H7 (cell line): ENCODE measurements at regions not wholly inside any gene's neighbourhood (a gene's known extent, or its start where the extent isn't known, plus 50 kb on each side); places are given as distances from the start of the nearest gene placed in this dataset.

Experiments used
- DNase-seq: peaks from one replicate; pipeline ENCODE4 v3.0.0; 2012
- H3K27me3 ChIP-seq: 2 replicates; pipeline ENCODE4 v1.6.0; 2011; ENCODE audit warnings: mild to moderate bottlenecking, low read length; ENCODE audit not compliant: control insufficient read depth, insufficient read depth
- H3K36me3 ChIP-seq: replicated peaks from 2 replicates; pipeline ENCODE4 v1.5.1; 2011; ENCODE audit warnings: low read length; ENCODE audit not compliant: control insufficient read depth, insufficient read depth
- H3K4me3 ChIP-seq: 2 replicates; pipeline ENCODE4 v1.5.1; 2011; ENCODE audit warnings: low read depth, mild to moderate bottlenecking, control low read depth, low read length, moderate library complexity; ENCODE audit not compliant: insufficient read depth

DNA sequence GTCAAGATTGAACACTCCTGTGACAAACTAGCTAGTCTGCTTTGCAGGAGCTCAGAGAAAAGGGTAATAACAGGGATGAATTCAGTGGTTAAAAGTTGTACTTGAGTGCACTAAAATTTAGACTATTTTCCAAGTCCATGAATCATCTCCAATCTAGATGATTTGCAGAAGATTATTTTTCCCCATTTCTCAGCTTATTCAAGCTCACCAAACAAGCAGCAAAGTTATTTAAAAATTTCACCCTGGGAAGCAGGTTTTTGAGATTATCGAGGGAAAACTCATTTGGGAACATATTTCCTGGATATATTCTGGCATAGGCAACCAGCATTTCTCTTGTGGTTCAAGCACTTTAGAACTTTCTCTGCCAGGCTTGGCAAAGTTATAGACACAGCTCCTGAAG is 311.4 kb downstream of the TLE1 start:
- no peaks in the 10 kb centered on the region for H3K36me3 ChIP-seq
- no peak overlapping the region for H3K4me3 ChIP-seq
- no peak for DNase-seq

GRCh38 chr9:81377320-81377719 is 312.0 kb downstream of the TLE1 start:
- no peaks in the 10 kb centered on the region for H3K27me3 ChIP-seq
- H3K4me3 ChIP-seq: no peak overlapping the region

More for the DNA sequence above, 311.4 kb downstream of the TLE1 start:
- H3K27me3 ChIP-seq: no peaks in the 10 kb centered on the region

GRCh38 chr9:81375187-81376100 is 313.9 kb downstream of the TLE1 start:
- Histone ChIP-seq H3K27me3 (no peaks in the 10 kb centered on the region), H3K36me3 (no peaks in the 10 kb centered on the region), H3K4me3 (no peak overlapping the region)
- DNase-seq: no peak

More at GRCh38 chr9:81377320-81377719, 312.0 kb downstream of the TLE1 start:
- no peaks in the 10 kb centered on the region for H3K36me3 ChIP-seq
- DNase-seq: no peak

DNA sequence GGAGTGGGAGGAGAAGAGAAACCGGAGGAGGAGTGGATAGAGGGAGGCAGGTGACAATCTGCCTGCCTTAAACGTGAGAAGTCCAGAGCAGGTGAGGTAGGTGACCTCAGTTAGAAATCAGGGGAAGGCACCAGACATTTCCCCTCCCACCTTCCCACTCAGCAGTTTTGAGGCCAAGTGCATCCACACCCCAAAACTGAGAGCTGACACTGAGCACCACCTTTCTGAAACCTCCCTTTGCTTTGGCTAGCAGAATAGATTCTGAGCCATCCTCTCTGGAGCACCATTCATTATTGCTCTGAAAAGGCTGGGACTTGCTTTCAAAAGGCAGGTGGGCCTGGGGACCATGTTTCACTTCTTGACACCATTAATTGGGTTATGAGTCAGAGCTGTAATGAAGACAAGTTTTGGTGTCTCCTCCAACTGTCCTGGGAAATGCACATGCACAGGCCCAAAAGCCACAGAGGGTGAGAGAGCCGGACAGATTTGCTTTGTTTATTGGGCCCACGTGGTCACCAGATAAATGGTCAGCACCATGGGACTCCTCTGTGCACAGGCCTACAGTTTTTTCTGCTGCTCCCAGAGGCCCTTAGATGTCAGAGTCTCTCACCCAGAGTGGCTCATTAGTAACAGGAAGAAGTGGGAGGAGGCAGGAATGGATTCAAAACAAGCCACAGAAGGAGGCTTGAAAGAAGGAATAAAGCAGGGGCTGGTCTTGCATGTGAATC is 314.7 kb downstream of the TLE1 start:
- no peak for DNase-seq
- H3K27me3 ChIP-seq: no peaks in the 10 kb centered on the region
- no peaks in the 10 kb centered on the region for H3K36me3 ChIP-seq
- no peak overlapping the region for H3K4me3 ChIP-seq

DNA sequence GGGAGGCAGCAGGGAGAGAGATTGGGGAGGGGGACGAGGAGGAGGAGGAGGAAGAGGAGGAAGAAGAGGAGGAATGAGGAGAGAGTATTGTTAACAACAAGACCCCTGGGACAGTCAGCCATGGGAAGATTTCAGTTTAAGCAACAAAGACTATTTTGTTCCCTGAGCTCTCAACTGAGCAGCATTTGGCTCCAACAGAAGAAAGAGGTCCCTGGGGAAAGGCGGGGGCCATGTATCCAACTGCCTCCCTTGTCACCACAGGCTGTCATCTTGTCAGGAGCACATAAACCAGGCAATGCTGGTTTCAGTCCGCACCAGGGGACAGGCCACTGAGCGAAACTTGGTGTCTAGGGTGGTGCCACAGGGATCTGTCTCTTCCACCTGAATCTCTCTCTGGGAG is 316.1 kb downstream of the TLE1 start:
- H3K27me3 ChIP-seq: no peaks in the 10 kb centered on the region
- H3K36me3 ChIP-seq: no peaks in the 10 kb centered on the region
- no peak for DNase-seq
- H3K4me3 ChIP-seq: no peak overlapping the region

DNA sequence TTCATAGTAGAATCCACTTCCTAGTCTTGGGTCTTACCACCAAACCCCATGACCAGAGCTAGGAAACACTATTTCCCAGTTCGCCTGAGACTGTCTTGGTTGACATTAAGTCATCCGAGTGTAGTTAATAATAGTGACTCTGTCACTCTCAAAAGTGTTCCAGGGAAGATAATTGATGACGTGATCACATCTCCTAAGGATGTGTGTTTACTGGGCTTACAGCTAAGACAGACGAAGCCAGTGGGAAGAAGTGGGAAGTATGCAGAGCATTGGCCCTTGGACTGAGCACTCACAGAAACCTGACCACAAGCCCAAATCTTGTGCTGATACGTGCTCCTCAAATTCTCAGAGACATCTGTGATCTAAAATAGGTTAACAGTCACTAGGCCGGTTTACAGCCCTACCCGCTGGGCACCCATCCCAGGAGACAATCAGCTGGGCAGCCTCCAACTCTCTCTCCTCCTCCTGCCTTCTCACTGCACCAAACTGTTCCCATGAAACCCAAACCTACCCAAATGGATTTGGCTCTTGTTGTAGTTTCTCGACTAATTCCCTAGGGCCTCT is 316.6 kb downstream of the TLE1 start:
- DNase-seq: no peak
- H3K36me3 ChIP-seq: no peaks in the 10 kb centered on the region
- H3K4me3 ChIP-seq: no peak overlapping the region
- no peaks in the 10 kb centered on the region for H3K27me3 ChIP-seq

DNA sequence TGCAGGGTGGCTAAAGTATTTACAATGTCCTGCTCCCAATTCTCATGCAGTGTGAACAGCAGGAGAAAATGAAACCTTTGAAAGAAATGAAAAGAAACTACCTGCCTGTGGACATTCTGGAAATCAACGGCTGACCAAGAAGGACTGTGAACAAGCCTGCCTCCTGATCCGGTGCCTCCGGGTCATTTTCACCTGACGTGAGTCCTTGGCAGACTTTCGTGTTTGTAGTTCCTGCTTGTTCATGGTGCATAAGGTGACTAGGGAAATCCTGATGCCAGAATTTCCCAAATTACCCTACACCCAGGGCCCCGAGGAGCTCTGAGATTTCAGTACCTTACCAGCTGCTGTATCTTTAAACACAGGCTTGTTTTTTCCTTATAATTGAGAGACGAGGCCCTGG is 317.5 kb downstream of the TLE1 start:
- no peaks in the 10 kb centered on the region for H3K36me3 ChIP-seq
- no peak for DNase-seq
- H3K4me3 ChIP-seq: no peak overlapping the region
- H3K27me3 ChIP-seq: no peaks in the 10 kb centered on the region

- no peaks in the 10 kb centered on the region for H3K36me3 ChIP-seq
- no peaks in the 10 kb centered on the region for H3K27me3 ChIP-seq
- no peak overlapping the region for H3K4me3 ChIP-seq
- DNase-seq: no peak
These were observed 318.7 kb downstream of the TLE1 start for GRCh38 chr9:81370650-81371049.

GRCh38 chr9:81370096-81370495 is 319.3 kb downstream of the TLE1 start:
- Histone ChIP-seq H3K4me3 (no peak overlapping the region), H3K27me3 (no peaks in the 10 kb centered on the region), H3K36me3 (no peaks in the 10 kb centered on the region)
- no peak for DNase-seq

DNA sequence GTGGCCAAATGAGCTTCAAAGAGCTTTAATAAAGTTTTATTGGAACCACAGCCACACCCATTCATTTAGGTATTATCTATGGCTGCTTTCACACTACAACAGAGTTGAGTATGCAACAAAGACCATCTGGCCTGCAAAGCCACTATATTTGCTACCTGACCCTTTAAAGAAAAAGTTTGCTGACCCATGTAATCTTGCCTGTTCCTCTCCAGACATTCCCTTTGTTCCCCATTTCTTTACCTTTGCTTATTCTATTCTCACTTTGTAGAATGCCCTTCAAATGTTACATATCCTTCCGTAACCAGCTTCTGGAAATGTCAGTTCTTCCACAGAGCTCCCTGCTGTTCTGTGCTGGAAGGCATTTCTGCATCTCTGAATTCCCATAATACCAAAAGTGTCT is 320.2 kb downstream of the TLE1 start:
- Histone ChIP-seq H3K36me3 (no peaks in the 10 kb centered on the region), H3K4me3 (no peak overlapping the region), H3K27me3 (no peaks in the 10 kb centered on the region)
- no peak for DNase-seq

DNA sequence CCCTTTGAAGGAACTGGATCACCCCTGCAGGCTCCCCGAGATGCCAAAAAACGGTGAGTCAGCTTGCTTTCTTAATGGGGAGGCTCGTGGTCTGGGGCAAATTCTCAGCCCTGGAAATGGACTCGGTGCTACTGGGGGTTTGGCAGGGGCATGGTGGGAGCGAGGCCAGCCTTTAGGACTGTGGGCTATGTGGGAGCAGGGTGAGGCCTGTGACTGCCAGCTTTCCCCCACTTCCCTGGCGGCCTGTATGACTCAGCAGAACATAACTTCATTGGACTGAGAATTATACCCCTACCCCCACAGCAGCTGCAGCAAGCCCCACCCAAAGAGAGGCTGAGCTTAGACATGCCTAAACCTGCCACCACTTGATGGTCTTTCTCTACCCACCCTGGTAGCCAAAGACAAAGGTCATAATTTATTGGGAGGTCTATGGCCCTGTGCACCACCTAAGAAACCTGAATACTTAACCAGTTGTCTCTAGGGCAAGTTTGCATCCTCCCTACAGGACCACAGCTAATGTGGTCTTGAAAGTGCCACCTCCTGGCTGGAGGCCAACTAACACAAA is 325.3 kb downstream of the TLE1 start:
- no peak overlapping the region for H3K4me3 ChIP-seq
- H3K36me3 ChIP-seq: no peaks in the 10 kb centered on the region
- DNase-seq: no peak
- no peaks in the 10 kb centered on the region for H3K27me3 ChIP-seq

DNA sequence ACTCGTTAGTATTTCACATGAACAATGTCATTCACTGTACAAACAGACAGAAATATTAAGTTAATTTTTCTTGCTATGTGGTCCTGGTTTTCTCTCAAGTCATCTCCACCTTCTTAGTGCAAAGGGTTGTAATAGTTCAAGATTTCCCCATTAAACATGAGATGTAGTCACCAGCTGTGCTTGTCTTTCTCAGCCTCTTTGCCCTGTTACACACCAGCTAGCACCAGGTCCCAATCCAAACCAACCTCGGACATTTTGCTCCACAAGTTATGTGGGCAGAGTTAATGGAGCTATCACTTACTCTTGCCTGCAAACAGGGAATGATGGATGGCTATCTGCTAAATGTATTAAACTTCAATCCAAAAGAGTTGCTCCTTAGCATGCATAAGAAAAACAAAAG is 328.1 kb downstream of the TLE1 start:
- DNase-seq: no peak
- no peak overlapping the region for H3K4me3 ChIP-seq
- no peaks in the 10 kb centered on the region for H3K36me3 ChIP-seq

DNA sequence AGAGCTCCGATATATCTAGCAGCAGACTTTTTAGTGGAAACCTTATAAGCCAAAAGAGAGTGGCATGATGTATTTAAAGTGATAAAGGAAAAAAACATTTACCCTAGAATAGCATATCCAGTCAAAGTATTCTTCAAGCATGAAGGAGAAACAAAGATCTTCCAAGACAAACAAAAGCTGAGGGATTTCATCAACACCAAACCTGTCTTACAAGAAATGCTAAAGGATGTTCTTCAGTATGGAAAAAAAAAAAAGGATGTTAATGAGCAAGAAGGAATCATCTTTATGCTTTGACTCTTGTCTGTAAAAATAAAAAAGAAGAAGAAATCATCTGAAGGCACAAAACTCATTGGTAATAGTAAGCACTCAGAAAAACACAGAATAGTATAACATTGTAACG is 338.2 kb downstream of the TLE1 start:
- H3K4me3 ChIP-seq: no peak overlapping the region
- H3K36me3 ChIP-seq: no peaks in the 10 kb centered on the region
- H3K27me3 ChIP-seq: no peaks in the 10 kb centered on the region
- no peak for DNase-seq

More for the DNA sequence above, 328.1 kb downstream of the TLE1 start:
- H3K27me3 ChIP-seq: no peaks in the 10 kb centered on the region

GRCh38 chr9:81344366-81344765 is 345.0 kb downstream of the TLE1 start:
- no peak for DNase-seq
- Histone ChIP-seq H3K27me3 (no peaks in the 10 kb centered on the region), H3K4me3 (no peak overlapping the region), H3K36me3 (no peaks in the 10 kb centered on the region)
